Esophagus squamous epithelium (tissue), 4 donors: ENCODE measurements at regions not wholly inside any gene's neighbourhood (a gene's known extent, or its start where the extent isn't known, plus 50 kb on each side); places are given as distances from the start of the nearest gene placed in this dataset.

Experiments
- POLR2A ChIP-seq, 4 donors: fragments of 450-650 bp; IDR thresholded peaks; one replicate each; pipeline ENCODE4 v1.6.1; 2017; ENCODE audit warnings: antibody characterized with exemption in 4 of 4, mild to moderate bottlenecking in 4 of 4, moderate library complexity in 3 of 4
- TF ChIP-seq, protein P1 (sequence below), 6 experiments: fragments of 450-650 bp in 4 of 6; fragments of 200-600 bp in 2 of 6; sonication (generic) in 2 of 6; IDR thresholded peaks; one replicate each; pipeline ENCODE4 v1.5.1; 2016 to 2019; ENCODE audit warnings: antibody characterized with exemption in 6 of 6, mild to moderate bottlenecking in 4 of 6, moderate library complexity in 4 of 6

DNA sequence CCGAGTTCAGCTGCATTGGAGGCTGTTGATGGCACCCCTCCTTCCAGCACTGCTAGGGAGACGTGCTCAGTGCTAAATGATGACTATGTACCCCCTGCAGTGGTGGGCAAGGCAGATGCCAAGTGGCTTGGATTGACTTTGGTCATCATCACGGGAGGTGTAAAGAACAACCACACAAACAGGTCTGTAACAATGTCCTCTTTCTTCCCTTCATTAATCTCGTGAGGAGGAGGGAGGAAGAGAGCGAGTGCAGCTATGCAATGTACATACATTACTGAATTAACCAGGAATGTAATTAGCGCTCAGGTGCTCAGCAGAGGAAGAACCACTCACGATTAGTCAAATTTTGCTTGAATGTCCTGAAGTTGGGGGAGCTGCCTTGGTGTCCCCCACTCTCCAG lies 173.9 kb upstream of the SKOR2 start:
- no peak for TF ChIP-seq POLR2A (IDR thresholded peaks at IDR 0.05)
- TF ChIP-seq, protein P1, sequence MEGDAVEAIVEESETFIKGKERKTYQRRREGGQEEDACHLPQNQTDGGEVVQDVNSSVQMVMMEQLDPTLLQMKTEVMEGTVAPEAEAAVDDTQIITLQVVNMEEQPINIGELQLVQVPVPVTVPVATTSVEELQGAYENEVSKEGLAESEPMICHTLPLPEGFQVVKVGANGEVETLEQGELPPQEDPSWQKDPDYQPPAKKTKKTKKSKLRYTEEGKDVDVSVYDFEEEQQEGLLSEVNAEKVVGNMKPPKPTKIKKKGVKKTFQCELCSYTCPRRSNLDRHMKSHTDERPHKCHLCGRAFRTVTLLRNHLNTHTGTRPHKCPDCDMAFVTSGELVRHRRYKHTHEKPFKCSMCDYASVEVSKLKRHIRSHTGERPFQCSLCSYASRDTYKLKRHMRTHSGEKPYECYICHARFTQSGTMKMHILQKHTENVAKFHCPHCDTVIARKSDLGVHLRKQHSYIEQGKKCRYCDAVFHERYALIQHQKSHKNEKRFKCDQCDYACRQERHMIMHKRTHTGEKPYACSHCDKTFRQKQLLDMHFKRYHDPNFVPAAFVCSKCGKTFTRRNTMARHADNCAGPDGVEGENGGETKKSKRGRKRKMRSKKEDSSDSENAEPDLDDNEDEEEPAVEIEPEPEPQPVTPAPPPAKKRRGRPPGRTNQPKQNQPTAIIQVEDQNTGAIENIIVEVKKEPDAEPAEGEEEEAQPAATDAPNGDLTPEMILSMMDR (IDR thresholded peaks at IDR 0.05), result no peak
